ENCODE measurements at regions not wholly inside any gene's neighbourhood (a gene's known extent, or its start where the extent isn't known, plus 50 kb on each side); places are given as distances from the start of the nearest gene placed in this dataset.

DNA sequence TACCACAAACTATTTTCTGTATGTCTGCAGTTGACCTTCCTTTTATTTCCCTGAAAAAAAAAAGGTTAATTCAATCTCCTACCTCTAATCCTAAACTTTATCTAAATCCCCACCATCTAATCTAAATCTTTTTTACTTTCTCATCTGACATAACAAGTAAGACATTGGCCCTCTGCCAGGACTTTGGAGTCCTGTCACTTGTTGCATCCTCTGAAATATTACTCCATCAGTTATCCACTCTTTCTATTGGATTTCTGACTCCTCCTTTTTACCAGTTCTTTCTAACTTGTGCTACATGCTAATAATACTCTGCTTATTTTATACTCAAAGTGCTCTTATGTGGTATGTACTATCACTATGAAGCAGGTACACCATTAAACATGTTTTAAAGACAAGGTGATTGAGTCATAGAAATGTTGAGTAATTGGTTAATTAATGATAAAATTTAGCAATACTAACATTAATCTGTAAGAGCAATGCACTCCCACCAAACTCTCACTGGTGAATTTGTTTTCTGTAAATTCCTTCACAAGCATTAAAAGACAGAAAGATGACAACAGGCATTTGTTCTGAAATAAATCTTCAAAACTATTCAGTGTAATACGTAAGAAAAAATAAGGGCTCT is 914.2 kb upstream of the RAG2 start:
- no peak overlapping the region for H3K27ac ChIP-seq (ENCODE audit: low read depth, low read length, poor library complexity, severe bottlenecking)
- no peaks in the 10 kb centered on the region for H3K79me2 ChIP-seq (ENCODE audit: insufficient read depth, low read depth, low read length)
- CTCF ChIA-PET (ENCODE audit: unreplicated experiment) = no interaction called here
- no peak overlapping the region for H3K4me3 ChIP-seq (ENCODE audit: low read depth, low read length, poor library complexity, severe bottlenecking)
- TF ChIP-seq, protein P1, sequence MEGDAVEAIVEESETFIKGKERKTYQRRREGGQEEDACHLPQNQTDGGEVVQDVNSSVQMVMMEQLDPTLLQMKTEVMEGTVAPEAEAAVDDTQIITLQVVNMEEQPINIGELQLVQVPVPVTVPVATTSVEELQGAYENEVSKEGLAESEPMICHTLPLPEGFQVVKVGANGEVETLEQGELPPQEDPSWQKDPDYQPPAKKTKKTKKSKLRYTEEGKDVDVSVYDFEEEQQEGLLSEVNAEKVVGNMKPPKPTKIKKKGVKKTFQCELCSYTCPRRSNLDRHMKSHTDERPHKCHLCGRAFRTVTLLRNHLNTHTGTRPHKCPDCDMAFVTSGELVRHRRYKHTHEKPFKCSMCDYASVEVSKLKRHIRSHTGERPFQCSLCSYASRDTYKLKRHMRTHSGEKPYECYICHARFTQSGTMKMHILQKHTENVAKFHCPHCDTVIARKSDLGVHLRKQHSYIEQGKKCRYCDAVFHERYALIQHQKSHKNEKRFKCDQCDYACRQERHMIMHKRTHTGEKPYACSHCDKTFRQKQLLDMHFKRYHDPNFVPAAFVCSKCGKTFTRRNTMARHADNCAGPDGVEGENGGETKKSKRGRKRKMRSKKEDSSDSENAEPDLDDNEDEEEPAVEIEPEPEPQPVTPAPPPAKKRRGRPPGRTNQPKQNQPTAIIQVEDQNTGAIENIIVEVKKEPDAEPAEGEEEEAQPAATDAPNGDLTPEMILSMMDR (conservative IDR thresholded peaks at IDR 0.05; ENCODE audit: low read length) = no peak
- no peak for TF ChIP-seq EZH2phosphoT487 (IDR thresholded peaks at IDR 0.05; ENCODE audit: borderline replicate concordance, low read depth, low read length)
- H4K20me1 ChIP-seq (ENCODE audit: insufficient read depth, low read length) = no peaks in the 10 kb centered on the region
- H3K36me3 ChIP-seq (ENCODE audit: insufficient read depth, low read length) = no peaks in the 10 kb centered on the region
- intact Hi-C loops (cut with micrococcal nuclease; ENCODE audit: unreplicated experiment) = no loop called here
- no TSS peak for BruUV-seq (replicated peaks)
- POLR2A ChIA-PET = no interaction called here
- H3K4me2 ChIP-seq (ENCODE audit: low read length) = no peak overlapping the region
- no peaks in the 10 kb centered on the region for H3K9me2 ChIP-seq (ENCODE audit: insufficient read depth, low read length)
- H3K4me1 ChIP-seq (ENCODE audit: insufficient read depth, low read length, poor library complexity, severe bottlenecking) = no peaks in the 10 kb centered on the region
- no peak overlapping the region for H2AFZ ChIP-seq (ENCODE audit: low read length)
- H3K9me3 ChIP-seq (ENCODE audit: low read length) = no peaks in the 10 kb centered on the region
- DNase-seq (ENCODE audit: low spot score) = no peak

DNA sequence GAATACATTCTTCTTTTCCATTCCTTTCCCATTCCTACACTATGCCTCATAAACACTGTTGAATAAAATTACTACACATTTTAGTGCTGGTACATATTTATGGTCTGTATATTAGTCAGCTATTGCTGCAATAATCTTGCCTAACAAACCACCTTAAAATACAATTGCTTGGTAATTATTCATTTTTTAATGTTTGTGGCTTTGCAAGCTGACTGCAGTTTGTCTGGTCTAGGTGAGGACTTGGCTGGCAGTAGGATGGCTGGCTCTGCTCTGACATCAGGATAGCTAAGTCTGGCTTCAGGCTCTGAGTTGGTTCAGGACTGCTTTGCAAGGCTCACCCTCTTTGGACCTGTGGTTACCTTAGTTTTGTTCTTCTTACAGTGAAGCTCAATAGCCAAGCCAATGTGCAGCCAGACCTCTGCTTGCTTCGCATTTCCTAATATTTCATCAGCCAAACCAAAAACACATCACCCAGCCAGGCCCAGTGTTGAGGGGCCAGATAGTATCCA is 913.4 kb upstream of the RAG2 start:
- Histone ChIP-seq H3K9me3 (ENCODE audit: low read length) (no peaks in the 10 kb centered on the region), H3K4me3 (ENCODE audit: low read depth, low read length, poor library complexity, severe bottlenecking) (no peak overlapping the region), H3K36me3 (ENCODE audit: insufficient read depth, low read length) (no peaks in the 10 kb centered on the region), H2AFZ (ENCODE audit: low read length) (no peak overlapping the region), H3K4me1 (ENCODE audit: insufficient read depth, low read length, poor library complexity, severe bottlenecking) (no peaks in the 10 kb centered on the region), H3K27ac (ENCODE audit: low read depth, low read length, poor library complexity, severe bottlenecking) (no peak overlapping the region), H3K79me2 (ENCODE audit: insufficient read depth, low read depth, low read length) (no peaks in the 10 kb centered on the region), H3K9me2 (ENCODE audit: insufficient read depth, low read length) (no peaks in the 10 kb centered on the region), H3K4me2 (ENCODE audit: low read length) (no peak overlapping the region), H4K20me1 (ENCODE audit: insufficient read depth, low read length) (no peaks in the 10 kb centered on the region)
- intact Hi-C loops (cut with micrococcal nuclease; ENCODE audit: unreplicated experiment) = no loop called here
- no peak for TF ChIP-seq EZH2phosphoT487 (IDR thresholded peaks at IDR 0.05; ENCODE audit: borderline replicate concordance, low read depth, low read length)
- TF ChIP-seq, protein P1 (conservative IDR thresholded peaks at IDR 0.05; ENCODE audit: low read length) = no peak
- CTCF ChIA-PET (ENCODE audit: unreplicated experiment) = no interaction called here
- no peak for DNase-seq (ENCODE audit: low spot score)
- BruUV-seq (replicated peaks) = no TSS peak
- POLR2A ChIA-PET = interaction anchor here (0.6 kb wide), 1 partner anchor 1048 kb away, joined by 3 read pairs; no protein-coding TSS in a partner anchor

- H3K79me2 ChIP-seq (ENCODE audit: insufficient read depth, low read depth, low read length) = no peaks in the 10 kb centered on the region
- no peaks in the 10 kb centered on the region for H3K9me3 ChIP-seq (ENCODE audit: low read length)
- intact Hi-C loops (cut with micrococcal nuclease; ENCODE audit: unreplicated experiment) = no loop called here
- ChIA-PET CTCF (ENCODE audit: unreplicated experiment) (no interaction called here), POLR2A (interaction anchor here (0.6 kb wide), 1 partner anchor 88 kb away, joined by 3 read pairs; no protein-coding TSS in a partner anchor)
- no peaks in the 10 kb centered on the region for H4K20me1 ChIP-seq (ENCODE audit: insufficient read depth, low read length)
- H3K4me2 ChIP-seq (ENCODE audit: low read length) = no peak overlapping the region
- no peaks in the 10 kb centered on the region for H3K9me2 ChIP-seq (ENCODE audit: insufficient read depth, low read length)
- TF ChIP-seq, protein P1 (conservative IDR thresholded peaks at IDR 0.05; ENCODE audit: low read length) = no peak
- no peak for TF ChIP-seq EZH2phosphoT487 (IDR thresholded peaks at IDR 0.05; ENCODE audit: borderline replicate concordance, low read depth, low read length)
- H3K4me1 ChIP-seq (ENCODE audit: insufficient read depth, low read length, poor library complexity, severe bottlenecking) = no peaks in the 10 kb centered on the region
- H3K4me3 ChIP-seq (ENCODE audit: low read depth, low read length, poor library complexity, severe bottlenecking) = no peak overlapping the region
- no peak overlapping the region for H3K27ac ChIP-seq (ENCODE audit: low read depth, low read length, poor library complexity, severe bottlenecking)
- no peaks in the 10 kb centered on the region for H3K36me3 ChIP-seq (ENCODE audit: insufficient read depth, low read length)
- no peak overlapping the region for H2AFZ ChIP-seq (ENCODE audit: low read length)
- no peak for DNase-seq (ENCODE audit: low spot score)
- BruUV-seq (replicated peaks) = no TSS peak
Measured at GRCh38 chr11:37509506-37509905, 911.5 kb upstream of the RAG2 start.

All from OCI-LY7 (cell line).